ENCODE measurements at regions not wholly inside any gene's neighbourhood (a gene's known extent, or its start where the extent isn't known, plus 50 kb on each side); places are given as distances from the start of the nearest gene placed in this dataset.

DNA sequence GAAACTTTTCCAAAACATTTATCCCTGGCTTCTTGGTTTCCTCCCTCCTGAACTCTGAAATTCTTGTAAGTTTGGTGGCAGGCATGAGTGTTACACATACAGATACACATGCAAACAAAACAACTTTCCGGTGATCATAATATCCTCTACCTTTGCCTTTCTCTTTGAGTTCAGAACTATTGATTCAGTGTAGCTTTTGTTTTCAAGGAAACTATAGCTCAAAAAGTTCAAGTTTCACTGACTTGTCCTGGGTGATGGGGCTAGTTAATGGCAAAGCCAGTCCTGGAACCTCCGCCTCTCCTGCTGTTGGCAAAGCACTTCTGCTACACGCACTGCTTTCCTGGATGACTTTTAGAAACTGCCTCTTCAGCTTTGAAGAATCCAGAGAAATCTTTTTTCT is 177.3 kb upstream of the FAT1 start:
- intact Hi-C loops (cut with micrococcal nuclease), result no loop called here
- ATAC-seq (ENCODE audit: low read depth), result no peak
- ChIA-PET CTCF (no interaction called here), POLR2A (no interaction called here)
- DNase-seq, result no peak
- H3K27me3 Mint-ChIP-seq, result no peaks in the 10 kb centered on the region
- H3K4me1 Mint-ChIP-seq, result no peaks in the 10 kb centered on the region
- H3K36me3 Mint-ChIP-seq (ENCODE audit: low read depth), result no peaks in the 10 kb centered on the region
- H3K4me3 Mint-ChIP-seq, result no peak overlapping the region
- H3K27ac Mint-ChIP-seq, result no peak overlapping the region
- TF ChIP-seq, protein P1, sequence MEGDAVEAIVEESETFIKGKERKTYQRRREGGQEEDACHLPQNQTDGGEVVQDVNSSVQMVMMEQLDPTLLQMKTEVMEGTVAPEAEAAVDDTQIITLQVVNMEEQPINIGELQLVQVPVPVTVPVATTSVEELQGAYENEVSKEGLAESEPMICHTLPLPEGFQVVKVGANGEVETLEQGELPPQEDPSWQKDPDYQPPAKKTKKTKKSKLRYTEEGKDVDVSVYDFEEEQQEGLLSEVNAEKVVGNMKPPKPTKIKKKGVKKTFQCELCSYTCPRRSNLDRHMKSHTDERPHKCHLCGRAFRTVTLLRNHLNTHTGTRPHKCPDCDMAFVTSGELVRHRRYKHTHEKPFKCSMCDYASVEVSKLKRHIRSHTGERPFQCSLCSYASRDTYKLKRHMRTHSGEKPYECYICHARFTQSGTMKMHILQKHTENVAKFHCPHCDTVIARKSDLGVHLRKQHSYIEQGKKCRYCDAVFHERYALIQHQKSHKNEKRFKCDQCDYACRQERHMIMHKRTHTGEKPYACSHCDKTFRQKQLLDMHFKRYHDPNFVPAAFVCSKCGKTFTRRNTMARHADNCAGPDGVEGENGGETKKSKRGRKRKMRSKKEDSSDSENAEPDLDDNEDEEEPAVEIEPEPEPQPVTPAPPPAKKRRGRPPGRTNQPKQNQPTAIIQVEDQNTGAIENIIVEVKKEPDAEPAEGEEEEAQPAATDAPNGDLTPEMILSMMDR (IDR thresholded peaks at IDR 0.05), result no peak
- peaks cover 15% of the 10 kb centered on the region for H3K9me3 Mint-ChIP-seq

DNA sequence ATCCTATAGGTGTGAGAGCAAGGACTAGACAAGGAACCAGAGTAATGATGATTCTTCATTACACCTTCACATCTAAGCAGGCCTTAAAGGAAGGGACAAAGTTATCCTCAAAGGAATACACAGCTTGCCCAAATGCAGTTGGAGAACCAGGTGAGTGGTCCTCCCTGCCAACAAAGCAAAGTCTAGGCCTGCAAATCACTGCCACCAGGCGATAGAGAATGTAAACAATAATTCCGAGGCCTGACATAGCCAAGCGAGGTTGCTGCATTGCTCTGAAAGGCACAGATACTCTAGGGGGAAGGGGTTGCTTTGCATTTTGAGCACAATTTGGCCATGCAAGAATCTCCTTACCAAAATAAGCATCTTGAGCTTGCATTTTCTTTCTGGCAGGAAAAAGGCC is 178.2 kb upstream of the FAT1 start:
- Mint-ChIP-seq H3K36me3 (ENCODE audit: low read depth) (no peaks in the 10 kb centered on the region), H3K4me1 (no peaks in the 10 kb centered on the region), H3K27me3 (no peaks in the 10 kb centered on the region), H3K27ac (no peak overlapping the region), H3K4me3 (no peak overlapping the region), H3K9me3 (peaks cover 12% of the 10 kb centered on the region)
- intact Hi-C loops (cut with micrococcal nuclease), result no loop called here
- POLR2A ChIA-PET, result no interaction called here
- no peak for ATAC-seq (ENCODE audit: low read depth)
- DNase-seq, result no peak
- TF ChIP-seq, protein P1 (IDR thresholded peaks at IDR 0.05), result no peak
- CTCF ChIA-PET, result no interaction called here

DNA sequence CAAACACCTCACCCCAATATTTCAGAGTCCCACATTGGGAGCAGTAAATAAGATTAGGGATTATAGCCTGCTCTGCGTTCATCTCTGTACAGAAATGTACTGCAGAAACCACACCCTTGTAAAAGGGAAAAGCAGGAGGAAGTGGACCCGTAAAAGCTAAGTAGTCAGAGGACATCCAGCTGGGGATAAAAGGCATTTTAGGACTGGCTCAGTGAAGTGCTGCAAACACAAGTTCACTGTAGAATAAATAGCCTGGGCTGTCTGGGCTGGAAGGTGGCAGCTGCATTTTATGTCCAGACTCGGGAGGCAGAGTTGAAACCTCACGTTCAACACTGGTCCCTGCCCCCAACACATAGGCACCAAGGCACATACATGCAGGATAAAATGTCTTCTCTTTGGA is 178.7 kb upstream of the FAT1 start:
- CTCF ChIA-PET, result no interaction called here
- Mint-ChIP-seq H3K9me3 (peaks cover 11% of the 10 kb centered on the region), H3K4me3 (no peak overlapping the region), H3K27me3 (no peaks in the 10 kb centered on the region), H3K4me1 (no peaks in the 10 kb centered on the region), H3K27ac (no peak overlapping the region), H3K36me3 (ENCODE audit: low read depth) (no peaks in the 10 kb centered on the region)
- no peak for DNase-seq
- intact Hi-C loops (cut with micrococcal nuclease), result no loop called here
- ATAC-seq (ENCODE audit: low read depth), result no peak
- TF ChIP-seq, protein P1 (IDR thresholded peaks at IDR 0.05), result no peak
- POLR2A ChIA-PET, result no interaction called here

DNA sequence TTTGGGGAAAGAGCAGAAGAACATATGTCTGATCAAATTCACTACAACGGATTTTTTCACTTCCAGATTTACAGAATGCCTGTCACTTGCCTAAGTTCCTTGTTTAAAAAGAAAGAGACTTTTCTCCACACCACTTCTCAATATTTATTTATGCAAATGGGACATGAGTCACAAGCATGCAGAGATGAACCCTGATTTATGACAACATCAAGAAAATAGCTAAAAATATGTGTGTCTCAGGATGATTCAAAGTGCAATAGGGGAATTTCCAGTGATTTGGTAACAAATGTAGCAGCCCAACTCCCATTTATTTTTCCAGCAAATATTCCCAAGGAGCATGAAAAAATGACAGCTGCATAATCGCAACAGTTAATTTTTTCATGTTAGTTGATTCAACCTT is 180.4 kb upstream of the FAT1 start:
- Mint-ChIP-seq H3K4me1 (no peaks in the 10 kb centered on the region), H3K36me3 (ENCODE audit: low read depth) (no peaks in the 10 kb centered on the region), H3K27me3 (no peaks in the 10 kb centered on the region), H3K9me3 (peaks cover 12% of the 10 kb centered on the region), H3K4me3 (no peak overlapping the region), H3K27ac (no peak overlapping the region)
- TF ChIP-seq, protein P1 (IDR thresholded peaks at IDR 0.05), result no peak
- ChIA-PET CTCF (no interaction called here), POLR2A (no interaction called here)
- DNase-seq, result no peak
- intact Hi-C loops (cut with micrococcal nuclease), result no loop called here
- ATAC-seq (ENCODE audit: low read depth), result no peak

DNA sequence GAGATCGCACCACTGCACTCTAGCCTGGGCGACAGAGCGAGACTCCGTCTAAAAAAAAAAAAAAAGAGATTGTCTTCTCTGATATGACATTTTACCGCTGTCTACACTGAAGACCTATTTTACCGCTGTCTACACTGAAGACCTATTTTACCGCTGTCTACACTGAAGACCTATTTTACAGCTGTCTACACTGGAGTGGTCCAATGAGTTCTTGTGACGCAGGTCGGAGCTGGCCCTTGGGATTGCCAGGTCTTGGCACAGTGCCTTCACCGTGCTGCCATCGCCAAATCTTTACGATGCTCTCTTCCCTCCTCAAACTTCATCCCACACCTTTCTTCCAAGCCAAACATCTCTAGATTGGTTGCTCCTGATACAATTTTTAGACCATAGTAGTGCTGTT is 183.1 kb upstream of the FAT1 start:
- Mint-ChIP-seq H3K9me3 (peaks cover 9% of the 10 kb centered on the region), H3K4me3 (no peak overlapping the region), H3K36me3 (ENCODE audit: low read depth) (no peaks in the 10 kb centered on the region), H3K4me1 (no peaks in the 10 kb centered on the region), H3K27ac (no peak overlapping the region), H3K27me3 (no peaks in the 10 kb centered on the region)
- DNase-seq (no peak), ATAC-seq (ENCODE audit: low read depth) (no peak)
- TF ChIP-seq, protein P1 (IDR thresholded peaks at IDR 0.05), result no peak
- POLR2A ChIA-PET, result no interaction called here
- CTCF ChIA-PET, result no interaction called here
- intact Hi-C loops (cut with micrococcal nuclease), result no loop called here
